Spleen (tissue), 7 donors: ENCODE measurements at regions not wholly inside any gene's neighbourhood (a gene's known extent, or its start where the extent isn't known, plus 50 kb on each side); places are given as distances from the start of the nearest gene placed in this dataset.

Experiments
- CTCF ChIP-seq, 11 experiments: fragments of 200-600 bp in 7 of 11; fragments of 450-650 bp in 4 of 11; sonication (generic) in 4 of 11; IDR thresholded peaks in 8 of 11; conservative IDR thresholded peaks in 3 of 11; 1 replicate in 7 of 11; 2 replicates in 4 of 11; pipeline versions ENCODE4 v1.4.0 to v1.8.0; 2016 to 2021; ENCODE audit warnings: antibody characterized with exemption in 11 of 11, inconsistent platforms in 4 of 11, mild to moderate bottlenecking in 1 of 11
- POLR2A ChIP-seq, 3 donors: fragments of 450-650 bp; IDR thresholded peaks; one replicate each; pipeline ENCODE4 v1.5.1; 2017; ENCODE audit warnings: antibody characterized with exemption in 3 of 3, mild to moderate bottlenecking in 1 of 3
- donor health status: DM: no; HTN: no; CAD: no; lungs with moderate emphysema.
- donor health status: DM: no; HTN: no; CAD: no.
- donor health status: DM: no; HTN: no; CAD: no.

GRCh38 chr13:65836066-65836465, 1394.1 kb downstream of the PCDH9 start:
- TF ChIP-seq POLR2A (IDR thresholded peaks at IDR 0.05) (no peak), CTCF (IDR thresholded peaks at IDR 0.05 in 8 of 11, conservative IDR thresholded peaks at IDR 0.05 in 3 of 11) (no peak)
